GM23338 (cell line): ENCODE measurements at regions not wholly inside any gene's neighbourhood (a gene's known extent, or its start where the extent isn't known, plus 50 kb on each side); places are given as distances from the start of the nearest gene placed in this dataset.

Experiments
- ATAC-seq: fragments of 200-7000 bp; cut with Tn5 transposase; 3 replicates; pipeline ENCODE4 v1.9.1; 2020
- DNase-seq: peaks from one replicate; pipeline ENCODE4 v3.0.0-alpha.2; 2015; ENCODE audit warnings: low spot score
- H2AFZ ChIP-seq: fragments of 200-600 bp; sonication (generic); 2 replicates; pipeline ENCODE4 v1.8.0; 2016; ENCODE audit warnings: antibody characterized with exemption, mild to moderate bottlenecking, moderate library complexity
- H3F3A ChIP-seq: fragments of 200-600 bp; sonication (generic); replicated peaks from 2 replicates; pipeline ENCODE4 v1.8.0; 2017; ENCODE audit warnings: antibody characterized with exemption, mixed run types, low read depth
- H3K27ac ChIP-seq: fragments of 200-600 bp; sonication (generic); 2 replicates; pipeline ENCODE4 v1.6.1; 2016; ENCODE audit warnings: low read depth
- H3K27me3 ChIP-seq: fragments of 200-600 bp; sonication (generic); 2 replicates; pipeline ENCODE4 v1.8.0; 2016; ENCODE audit warnings: mild to moderate bottlenecking, mixed run types, moderate library complexity; ENCODE audit not compliant: insufficient read depth
- H3K36me3 ChIP-seq: fragments of 200-600 bp; sonication (generic); 2 replicates; pipeline ENCODE4 v1.8.0; 2016; ENCODE audit warnings: mild to moderate bottlenecking; ENCODE audit not compliant: insufficient read depth
- H3K4me1 ChIP-seq: fragments of 200-600 bp; sonication (generic); 2 replicates; pipeline ENCODE4 v1.8.0; 2016; ENCODE audit warnings: mild to moderate bottlenecking, moderate library complexity; ENCODE audit not compliant: insufficient read depth
- H3K4me2 ChIP-seq: fragments of 200-600 bp; sonication (generic); 2 replicates; pipeline ENCODE4 v1.7.1; 2017; ENCODE audit warnings: mixed run types
- H3K4me3 ChIP-seq: fragments of 200-600 bp; sonication (generic); 2 replicates; pipeline ENCODE4 v1.6.1; 2016; ENCODE audit warnings: mixed run types
- H3K79me2 ChIP-seq: fragments of 200-600 bp; sonication (generic); replicated peaks from 2 replicates; pipeline ENCODE4 v1.8.0; 2017; ENCODE audit warnings: mild to moderate bottlenecking; ENCODE audit not compliant: insufficient read depth
- H3K9me2 ChIP-seq: fragments of 200-600 bp; sonication (generic); 2 replicates; pipeline ENCODE4 v1.8.0; 2017; ENCODE audit not compliant: insufficient read depth
- H4K20me1 ChIP-seq: fragments of 200-600 bp; sonication (generic); replicated peaks from 2 replicates; pipeline ENCODE4 v1.8.0; 2017; ENCODE audit warnings: mild to moderate bottlenecking; ENCODE audit not compliant: insufficient read depth
- H3K27ac Mint-ChIP-seq: 2 replicates; pipeline ENCODE4 v1.8.0; 2020; ENCODE audit warnings: inconsistent platforms, mild to moderate bottlenecking, moderate library complexity, mixed read lengths
- H3K27me3 Mint-ChIP-seq: 3 replicates; pipeline ENCODE4 v1.8.0; 2022; ENCODE audit warnings: low read depth, mild to moderate bottlenecking, moderate library complexity, mixed read lengths, inconsistent platforms; ENCODE audit not compliant: insufficient read depth, poor library complexity
- H3K36me3 Mint-ChIP-seq: 3 replicates; pipeline ENCODE4 v1.8.0; 2021; ENCODE audit warnings: low read depth, mild to moderate bottlenecking, inconsistent platforms, moderate library complexity, mixed read lengths
- H3K4me1 Mint-ChIP-seq: 3 replicates; pipeline ENCODE4 v1.8.0; 2020; ENCODE audit warnings: mild to moderate bottlenecking, inconsistent platforms, mixed read lengths
- H3K4me3 Mint-ChIP-seq: 3 replicates; pipeline ENCODE4 v1.8.0; 2021; ENCODE audit warnings: moderate library complexity, mild to moderate bottlenecking, inconsistent platforms, mixed read lengths
- H3K9me3 Mint-ChIP-seq: 3 replicates; pipeline ENCODE4 v1.8.0; 2020; ENCODE audit warnings: moderate library complexity, mild to moderate bottlenecking, inconsistent platforms, mixed read lengths
- CREB1 ChIP-seq: fragments of 250-450 bp; sonication (Bioruptor Pico); IDR thresholded peaks from 2 replicates; pipeline ENCODE4 v1.5.0; 2020; ENCODE audit warnings: low read depth, mild to moderate bottlenecking, moderate library complexity
- EZH2phosphoT487 ChIP-seq: fragments of 200-600 bp; sonication (generic); IDR thresholded peaks from one replicate; pipeline ENCODE4 v1.8.1; 2018; ENCODE audit warnings: antibody characterized with exemption; ENCODE audit not compliant: unreplicated experiment
- JUNB ChIP-seq: IDR thresholded peaks from one replicate; pipeline ENCODE4 v1.6.1; 2016; ENCODE audit warnings: antibody characterized with exemption; ENCODE audit not compliant: unreplicated experiment
- NANOG ChIP-seq: IDR thresholded peaks from 2 replicates; pipeline ENCODE4 v1.6.1; 2016; ENCODE audit warnings: antibody characterized with exemption, borderline replicate concordance
- POLR2AphosphoS5 ChIP-seq: IDR thresholded peaks from 2 replicates; pipeline ENCODE4 v1.6.1; 2016; ENCODE audit warnings: antibody characterized with exemption, low read depth
- STAT1 ChIP-seq: IDR thresholded peaks from one replicate; pipeline ENCODE4 v1.6.1; 2016; ENCODE audit warnings: antibody characterized with exemption; ENCODE audit not compliant: unreplicated experiment
- ZNF114 ChIP-seq: fragments of 250-450 bp; sonication (Bioruptor Pico); IDR thresholded peaks from 2 replicates; pipeline ENCODE4 v1.5.0; 2020; ENCODE audit warnings: mild to moderate bottlenecking, moderate library complexity
- ZNF331 ChIP-seq: fragments of 250-450 bp; sonication (Bioruptor Pico); IDR thresholded peaks from 2 replicates; pipeline ENCODE4 v1.5.0; 2020; ENCODE audit warnings: low read depth, mild to moderate bottlenecking, moderate library complexity
- ZNF462 ChIP-seq: fragments of 250-450 bp; sonication (Bioruptor Pico); IDR thresholded peaks from 2 replicates; pipeline ENCODE4 v1.5.0; 2020; ENCODE audit warnings: mild to moderate bottlenecking, moderate library complexity
- TF ChIP-seq, protein P1 (sequence below): IDR thresholded peaks from 2 replicates; pipeline ENCODE4 v1.6.1; 2016; ENCODE audit warnings: antibody characterized with exemption
- TF ChIP-seq, protein P2 (sequence below), 2 experiments: fragments of 200-600 bp in 1 of 2; sonication (generic) in 1 of 2; conservative IDR thresholded peaks; 2 replicates each; pipeline versions ENCODE4 v1.5.1 to v1.6.1; 2016 to 2017; ENCODE audit warnings: antibody characterized with exemption in 2 of 2, low read depth in 2 of 2, mild to moderate bottlenecking in 2 of 2, moderate library complexity in 1 of 2
- TF ChIP-seq, protein P3 (sequence below): IDR thresholded peaks from one replicate; pipeline ENCODE4 v1.6.1; 2018; ENCODE audit warnings: antibody characterized with exemption; ENCODE audit not compliant: unreplicated experiment

- ATAC-seq (no peak), DNase-seq (no peak)
- Histone ChIP-seq H3K27me3 (no peaks in the 10 kb centered on the region), H3K4me1 (no peaks in the 10 kb centered on the region), H3K36me3 (no peaks in the 10 kb centered on the region), H3K9me2 (no peaks in the 10 kb centered on the region), H3K4me2 (no peak overlapping the region), H4K20me1 (no peaks in the 10 kb centered on the region), H3K79me2 (no peaks in the 10 kb centered on the region), H2AFZ (no peak overlapping the region), H3K27ac (no peak overlapping the region), H3K4me3 (no peak overlapping the region), H3F3A (no peaks in the 10 kb centered on the region)
- peaks cover 3% of the 10 kb centered on the region; the same call in 2 of the 3 replicates for H3K4me1 Mint-ChIP-seq
- peaks cover 7% of the 10 kb centered on the region for H3K27me3 Mint-ChIP-seq
- H3K9me3 Mint-ChIP-seq, result no peaks in the 10 kb centered on the region
- H3K27ac Mint-ChIP-seq, result no peak overlapping the region
- no peak overlapping the region for H3K4me3 Mint-ChIP-seq
- H3K36me3 Mint-ChIP-seq, result no peaks in the 10 kb centered on the region
- no peak for TF ChIP-seq ZNF331 (CRISPR knock-in tag)
- TF ChIP-seq POLR2AphosphoS5, result no peak
- TF ChIP-seq, protein P1, sequence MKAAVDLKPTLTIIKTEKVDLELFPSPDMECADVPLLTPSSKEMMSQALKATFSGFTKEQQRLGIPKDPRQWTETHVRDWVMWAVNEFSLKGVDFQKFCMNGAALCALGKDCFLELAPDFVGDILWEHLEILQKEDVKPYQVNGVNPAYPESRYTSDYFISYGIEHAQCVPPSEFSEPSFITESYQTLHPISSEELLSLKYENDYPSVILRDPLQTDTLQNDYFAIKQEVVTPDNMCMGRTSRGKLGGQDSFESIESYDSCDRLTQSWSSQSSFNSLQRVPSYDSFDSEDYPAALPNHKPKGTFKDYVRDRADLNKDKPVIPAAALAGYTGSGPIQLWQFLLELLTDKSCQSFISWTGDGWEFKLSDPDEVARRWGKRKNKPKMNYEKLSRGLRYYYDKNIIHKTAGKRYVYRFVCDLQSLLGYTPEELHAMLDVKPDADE, result no peak
- TF ChIP-seq JUNB, result no peak
- no peak for TF ChIP-seq NANOG
- no peak for TF ChIP-seq ZNF114 (CRISPR knock-in tag)
- TF ChIP-seq EZH2phosphoT487, result no peak
- TF ChIP-seq, protein P2, sequence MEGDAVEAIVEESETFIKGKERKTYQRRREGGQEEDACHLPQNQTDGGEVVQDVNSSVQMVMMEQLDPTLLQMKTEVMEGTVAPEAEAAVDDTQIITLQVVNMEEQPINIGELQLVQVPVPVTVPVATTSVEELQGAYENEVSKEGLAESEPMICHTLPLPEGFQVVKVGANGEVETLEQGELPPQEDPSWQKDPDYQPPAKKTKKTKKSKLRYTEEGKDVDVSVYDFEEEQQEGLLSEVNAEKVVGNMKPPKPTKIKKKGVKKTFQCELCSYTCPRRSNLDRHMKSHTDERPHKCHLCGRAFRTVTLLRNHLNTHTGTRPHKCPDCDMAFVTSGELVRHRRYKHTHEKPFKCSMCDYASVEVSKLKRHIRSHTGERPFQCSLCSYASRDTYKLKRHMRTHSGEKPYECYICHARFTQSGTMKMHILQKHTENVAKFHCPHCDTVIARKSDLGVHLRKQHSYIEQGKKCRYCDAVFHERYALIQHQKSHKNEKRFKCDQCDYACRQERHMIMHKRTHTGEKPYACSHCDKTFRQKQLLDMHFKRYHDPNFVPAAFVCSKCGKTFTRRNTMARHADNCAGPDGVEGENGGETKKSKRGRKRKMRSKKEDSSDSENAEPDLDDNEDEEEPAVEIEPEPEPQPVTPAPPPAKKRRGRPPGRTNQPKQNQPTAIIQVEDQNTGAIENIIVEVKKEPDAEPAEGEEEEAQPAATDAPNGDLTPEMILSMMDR (conservative IDR thresholded peaks at IDR 0.05; ENCODE audit: low read depth in 2 of 2), result no peak
- no peak for TF ChIP-seq ZNF462
- TF ChIP-seq STAT1, result no peak
- TF ChIP-seq CREB1 (CRISPR knock-in tag), result no peak
- TF ChIP-seq, protein P3, sequence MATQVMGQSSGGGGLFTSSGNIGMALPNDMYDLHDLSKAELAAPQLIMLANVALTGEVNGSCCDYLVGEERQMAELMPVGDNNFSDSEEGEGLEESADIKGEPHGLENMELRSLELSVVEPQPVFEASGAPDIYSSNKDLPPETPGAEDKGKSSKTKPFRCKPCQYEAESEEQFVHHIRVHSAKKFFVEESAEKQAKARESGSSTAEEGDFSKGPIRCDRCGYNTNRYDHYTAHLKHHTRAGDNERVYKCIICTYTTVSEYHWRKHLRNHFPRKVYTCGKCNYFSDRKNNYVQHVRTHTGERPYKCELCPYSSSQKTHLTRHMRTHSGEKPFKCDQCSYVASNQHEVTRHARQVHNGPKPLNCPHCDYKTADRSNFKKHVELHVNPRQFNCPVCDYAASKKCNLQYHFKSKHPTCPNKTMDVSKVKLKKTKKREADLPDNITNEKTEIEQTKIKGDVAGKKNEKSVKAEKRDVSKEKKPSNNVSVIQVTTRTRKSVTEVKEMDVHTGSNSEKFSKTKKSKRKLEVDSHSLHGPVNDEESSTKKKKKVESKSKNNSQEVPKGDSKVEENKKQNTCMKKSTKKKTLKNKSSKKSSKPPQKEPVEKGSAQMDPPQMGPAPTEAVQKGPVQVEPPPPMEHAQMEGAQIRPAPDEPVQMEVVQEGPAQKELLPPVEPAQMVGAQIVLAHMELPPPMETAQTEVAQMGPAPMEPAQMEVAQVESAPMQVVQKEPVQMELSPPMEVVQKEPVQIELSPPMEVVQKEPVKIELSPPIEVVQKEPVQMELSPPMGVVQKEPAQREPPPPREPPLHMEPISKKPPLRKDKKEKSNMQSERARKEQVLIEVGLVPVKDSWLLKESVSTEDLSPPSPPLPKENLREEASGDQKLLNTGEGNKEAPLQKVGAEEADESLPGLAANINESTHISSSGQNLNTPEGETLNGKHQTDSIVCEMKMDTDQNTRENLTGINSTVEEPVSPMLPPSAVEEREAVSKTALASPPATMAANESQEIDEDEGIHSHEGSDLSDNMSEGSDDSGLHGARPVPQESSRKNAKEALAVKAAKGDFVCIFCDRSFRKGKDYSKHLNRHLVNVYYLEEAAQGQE, result no peak
These were observed 62.9 kb downstream of the KCNE4 start for GRCh38 chr2:223114917-223115316.
